ENCODE measurements at regions not wholly inside any gene's neighbourhood (a gene's known extent, or its start where the extent isn't known, plus 50 kb on each side); places are given as distances from the start of the nearest gene placed in this dataset.
A peak's percentile ranks its signal among the peaks of the same experiment; 100 is the strongest.

DNA sequence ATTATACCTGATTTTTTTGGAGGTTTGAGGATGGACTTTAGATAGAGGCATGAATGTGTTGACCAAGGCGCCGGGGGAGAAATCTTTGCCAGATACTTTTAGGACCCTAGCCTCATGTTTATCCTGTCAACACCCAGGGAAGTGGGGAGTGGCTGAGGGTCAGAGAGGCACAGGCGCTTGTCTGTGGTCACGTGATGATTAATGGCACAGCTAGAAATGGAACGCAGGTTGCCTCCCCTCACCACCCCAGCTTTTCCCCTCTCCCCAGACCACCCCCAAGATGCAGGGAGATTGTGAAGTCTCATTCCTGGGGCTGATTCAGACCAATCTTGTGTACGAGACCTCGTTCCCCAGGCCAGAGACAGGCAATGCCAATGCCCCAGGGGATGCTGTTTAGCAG lies 218.4 kb upstream of the LINGO1 start:
- Histone ChIP-seq H3K4me3 (no peak overlapping the region), H3K4me1 (no peaks in the 10 kb centered on the region), H3K27ac (no peak overlapping the region), H3K36me3 (no peaks in the 10 kb centered on the region), H3K9me3 (no peaks in the 10 kb centered on the region), H3K27me3 (peaks cover 6% of the 10 kb centered on the region)
- TF ChIP-seq, protein P1, sequence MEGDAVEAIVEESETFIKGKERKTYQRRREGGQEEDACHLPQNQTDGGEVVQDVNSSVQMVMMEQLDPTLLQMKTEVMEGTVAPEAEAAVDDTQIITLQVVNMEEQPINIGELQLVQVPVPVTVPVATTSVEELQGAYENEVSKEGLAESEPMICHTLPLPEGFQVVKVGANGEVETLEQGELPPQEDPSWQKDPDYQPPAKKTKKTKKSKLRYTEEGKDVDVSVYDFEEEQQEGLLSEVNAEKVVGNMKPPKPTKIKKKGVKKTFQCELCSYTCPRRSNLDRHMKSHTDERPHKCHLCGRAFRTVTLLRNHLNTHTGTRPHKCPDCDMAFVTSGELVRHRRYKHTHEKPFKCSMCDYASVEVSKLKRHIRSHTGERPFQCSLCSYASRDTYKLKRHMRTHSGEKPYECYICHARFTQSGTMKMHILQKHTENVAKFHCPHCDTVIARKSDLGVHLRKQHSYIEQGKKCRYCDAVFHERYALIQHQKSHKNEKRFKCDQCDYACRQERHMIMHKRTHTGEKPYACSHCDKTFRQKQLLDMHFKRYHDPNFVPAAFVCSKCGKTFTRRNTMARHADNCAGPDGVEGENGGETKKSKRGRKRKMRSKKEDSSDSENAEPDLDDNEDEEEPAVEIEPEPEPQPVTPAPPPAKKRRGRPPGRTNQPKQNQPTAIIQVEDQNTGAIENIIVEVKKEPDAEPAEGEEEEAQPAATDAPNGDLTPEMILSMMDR (IDR thresholded peaks at IDR 0.05) = no peak
- DNase-seq = peak; percentile 17
- intact Hi-C loops (cut with DNase I) = no loop called here
- ATAC-seq = no peak

DNA sequence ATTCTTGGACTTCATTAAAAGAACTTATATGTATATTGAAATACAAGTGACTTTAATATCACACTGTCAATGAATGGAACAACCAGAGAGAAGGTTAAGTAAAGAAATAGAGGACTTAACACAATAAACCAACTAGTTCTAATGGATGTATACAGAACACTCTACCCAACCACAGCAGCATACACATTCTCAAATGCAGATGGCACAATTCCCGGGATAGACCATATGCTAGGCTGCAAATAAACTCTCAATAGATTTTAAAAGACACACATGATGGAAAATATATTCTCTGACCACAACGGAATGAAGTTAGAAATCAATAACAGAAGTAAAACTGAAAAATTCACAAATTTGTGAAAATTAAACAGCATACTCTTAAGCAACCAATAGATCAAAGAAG lies 214.3 kb upstream of the LINGO1 start:
- no peak overlapping the region for H3K4me3 ChIP-seq
- no peaks in the 10 kb centered on the region for H3K9me3 ChIP-seq
- no peaks in the 10 kb centered on the region for H3K4me1 ChIP-seq
- TF ChIP-seq, protein P1 (IDR thresholded peaks at IDR 0.05) = no peak
- H3K27ac ChIP-seq = no peak overlapping the region
- H3K27me3 ChIP-seq = peaks cover 12% of the 10 kb centered on the region
- ATAC-seq (no peak), DNase-seq (no peak)
- no peaks in the 10 kb centered on the region for H3K36me3 ChIP-seq
- intact Hi-C loops (cut with DNase I) = no loop called here

DNA sequence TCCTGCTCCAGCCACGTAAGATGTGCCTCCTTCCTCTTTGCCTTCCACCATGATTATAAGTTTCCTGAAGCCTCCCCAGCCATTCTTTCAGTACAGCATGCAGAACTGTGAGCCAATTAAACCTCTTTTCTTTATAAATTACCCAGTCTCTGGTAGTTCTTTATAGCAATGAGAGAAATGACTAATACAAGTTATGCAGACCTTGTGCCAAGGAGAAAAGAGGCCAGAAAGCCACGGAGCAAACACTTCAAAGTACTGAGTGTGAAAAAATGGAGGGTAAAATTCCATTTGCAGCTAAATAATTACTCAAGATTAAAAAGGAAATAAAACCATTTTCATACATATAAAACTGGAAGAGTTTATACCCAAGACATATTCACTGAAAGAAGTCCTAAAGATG lies 213.6 kb upstream of the LINGO1 start:
- Histone ChIP-seq H3K9me3 (no peaks in the 10 kb centered on the region), H3K27ac (no peak overlapping the region), H3K4me3 (no peak overlapping the region), H3K27me3 (peaks cover 16% of the 10 kb centered on the region), H3K4me1 (no peaks in the 10 kb centered on the region), H3K36me3 (no peaks in the 10 kb centered on the region)
- ATAC-seq = no peak
- intact Hi-C loops (cut with DNase I) = no loop called here
- no peak for DNase-seq
- TF ChIP-seq, protein P1 (IDR thresholded peaks at IDR 0.05) = no peak

DNA sequence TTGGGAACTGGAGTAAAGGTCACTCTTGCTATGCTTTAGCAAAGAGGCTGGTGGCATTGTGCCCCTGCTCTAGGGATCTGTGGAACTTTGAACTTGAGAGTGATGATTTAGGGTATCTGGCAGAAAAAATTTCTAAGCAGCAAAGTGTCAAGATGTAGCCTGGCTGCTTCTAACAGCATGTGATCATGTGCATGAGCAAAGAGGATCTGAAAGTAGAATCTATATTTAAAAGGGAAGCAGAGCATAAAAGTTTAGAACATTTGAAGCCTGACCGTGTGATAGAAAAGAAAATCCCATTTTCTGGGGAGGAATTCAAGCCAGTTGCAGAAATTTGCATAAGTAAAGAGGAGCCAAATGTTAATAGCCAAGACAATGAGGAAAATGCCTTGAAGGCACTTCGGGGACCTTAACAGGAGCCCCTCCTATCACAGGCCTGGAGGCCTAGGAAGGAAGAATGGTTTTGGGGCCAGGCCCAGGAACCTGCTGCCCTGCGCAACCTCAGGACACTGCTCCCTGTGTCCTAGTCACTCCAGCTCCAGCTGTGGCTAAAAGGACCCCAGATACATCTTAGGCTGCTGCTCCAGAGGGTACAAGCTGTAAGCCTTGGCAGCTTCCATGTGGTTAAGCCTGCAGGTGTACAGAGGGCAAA lies 212.2 kb upstream of the LINGO1 start:
- H3K4me3 ChIP-seq = no peak overlapping the region
- H3K27me3 ChIP-seq = peaks cover 26% of the 10 kb centered on the region
- H3K9me3 ChIP-seq = no peaks in the 10 kb centered on the region
- TF ChIP-seq, protein P1 (IDR thresholded peaks at IDR 0.05) = no peak
- intact Hi-C loops (cut with DNase I) = no loop called here
- no peaks in the 10 kb centered on the region for H3K36me3 ChIP-seq
- H3K27ac ChIP-seq = no peak overlapping the region
- no peaks in the 10 kb centered on the region for H3K4me1 ChIP-seq
- ATAC-seq = no peak
- DNase-seq = peak; percentile 33

DNA sequence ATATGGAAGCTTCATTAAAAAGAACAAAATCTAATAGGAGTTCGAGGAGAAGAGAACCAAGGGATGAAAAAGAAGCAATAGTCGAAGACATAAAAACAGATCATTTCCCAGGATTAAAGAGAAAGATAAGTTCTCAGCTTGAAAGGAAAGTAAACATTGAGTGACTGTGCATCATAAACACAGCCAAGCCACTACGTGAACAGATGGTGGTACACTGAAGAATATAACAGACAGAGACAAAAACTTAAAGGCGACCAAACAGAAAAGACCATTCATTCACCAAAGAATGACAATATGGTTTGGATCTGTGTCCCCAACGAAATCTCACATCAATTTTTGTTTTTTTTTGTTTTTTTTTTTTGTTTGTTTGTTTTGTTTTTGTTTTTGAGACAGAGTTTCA lies 210.8 kb upstream of the LINGO1 start:
- peaks cover 27% of the 10 kb centered on the region for H3K27me3 ChIP-seq
- H3K4me3 ChIP-seq = no peak overlapping the region
- TF ChIP-seq, protein P1 (IDR thresholded peaks at IDR 0.05) = no peak
- no peak overlapping the region for H3K27ac ChIP-seq
- intact Hi-C loops (cut with DNase I) = no loop called here
- no peaks in the 10 kb centered on the region for H3K9me3 ChIP-seq
- DNase-seq (no peak), ATAC-seq (no peak)
- no peaks in the 10 kb centered on the region for H3K36me3 ChIP-seq
- no peaks in the 10 kb centered on the region for H3K4me1 ChIP-seq
